ENCODE measurements at regions not wholly inside any gene's neighbourhood (a gene's known extent, or its start where the extent isn't known, plus 50 kb on each side); places are given as distances from the start of the nearest gene placed in this dataset.

DNA sequence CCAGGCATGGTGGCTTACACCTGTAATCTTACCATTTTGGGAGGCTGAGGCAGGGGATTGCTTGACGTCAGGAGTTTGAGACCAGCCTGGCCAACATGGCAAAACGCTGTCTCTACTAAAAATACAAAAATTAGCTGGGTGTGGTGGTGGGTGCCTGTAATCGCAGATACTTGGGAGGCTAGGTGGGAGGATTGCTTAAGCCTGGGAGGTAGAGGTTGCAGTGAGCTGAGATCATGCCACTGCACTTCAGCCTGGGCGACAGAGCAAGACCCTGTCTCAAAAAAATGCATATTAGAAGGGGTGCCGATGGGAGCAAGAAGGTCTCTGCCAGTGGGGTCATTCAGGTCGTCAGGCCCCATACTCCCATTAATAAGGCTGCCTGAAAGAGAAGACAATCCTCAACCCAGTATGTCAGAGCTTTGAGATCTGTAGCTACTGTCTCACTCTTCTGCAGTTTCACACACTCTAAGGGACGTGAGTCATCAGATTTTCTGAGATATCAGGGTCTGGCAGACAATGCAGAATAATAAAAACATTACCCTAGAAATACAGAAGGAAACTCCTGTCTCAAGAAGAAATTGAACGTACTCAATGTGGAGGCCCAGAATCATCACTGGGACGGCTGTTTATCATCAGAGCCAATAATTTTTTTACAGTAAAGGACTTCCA lies 176.7 kb upstream of the FAT1 start:
- DNase-seq (no peak), ATAC-seq (ENCODE audit: low read depth) (no peak)
- Histone ChIP-seq H2AFZ (ENCODE audit: insufficient read depth, low read depth, low read length, poor library complexity, severe bottlenecking) (no peak overlapping the region), H4K20me1 (ENCODE audit: control insufficient read depth, insufficient read depth, low read length, poor library complexity, severe bottlenecking) (no peaks in the 10 kb centered on the region), H3K9me3 (ENCODE audit: control extremely low read depth in 1 of 3, control insufficient read depth in 2 of 3, insufficient read depth in 1 of 3, low read length in 2 of 3) (peaks cover 0 to 13% (median 0%) of the 10 kb centered on the region in 3 donors), H3K9ac (ENCODE audit: low read length) (no peak overlapping the region), H3K27ac (ENCODE audit: low read length in 2 of 2) (no peak overlapping the region), H3K27me3 (replicated peaks in 1 of 4; ENCODE audit: control extremely low read depth in 1 of 4, control insufficient read depth in 3 of 4, insufficient read depth in 4 of 4, low read length in 3 of 4) (no peaks in the 10 kb centered on the region), H3K4me3 (ENCODE audit: control extremely low read depth in 1 of 5, extremely low read depth in 1 of 5, insufficient read depth in 1 of 5, low read depth in 2 of 5, low read length in 4 of 5) (no peak overlapping the region), H3K79me2 (ENCODE audit: control insufficient read depth, insufficient read depth, low read length) (no peaks in the 10 kb centered on the region), H3K36me3 (replicated peaks in 1 of 2; ENCODE audit: control extremely low read depth in 1 of 2, control insufficient read depth in 1 of 2, extremely low read depth in 1 of 2, insufficient read depth in 2 of 2, low read length in 1 of 2) (no peaks in the 10 kb centered on the region), H3K4me1 (ENCODE audit: control insufficient read depth in 2 of 2, insufficient read depth in 2 of 2, low read length in 2 of 2) (no peaks in the 10 kb centered on the region), H3K4me2 (replicated peaks; ENCODE audit: low read depth, low read length, poor library complexity, severe bottlenecking) (no peak overlapping the region)
- H3K9me3 Mint-ChIP-seq (ENCODE audit: insufficient read depth), result peaks cover 7% of the 10 kb centered on the region
- H3K27me3 Mint-ChIP-seq, result no peaks in the 10 kb centered on the region
- CTCF ChIA-PET, result no interaction called here
- WGBS (ENCODE audit: insufficient coverage), result 94% methylated on average over 2 of the region's 9 CpGs
- intact Hi-C loops (cut with micrococcal nuclease), result no loop called here
- H3K27ac Mint-ChIP-seq, result no peak overlapping the region
- POLR2A ChIA-PET, result no interaction called here
- no peaks in the 10 kb centered on the region for H3K4me1 Mint-ChIP-seq
- TF ChIP-seq EZH2 (IDR thresholded peaks at IDR 0.05; ENCODE audit: borderline replicate concordance, insufficient read depth, low read depth, low read length, poor library complexity, severe bottlenecking), result no peak
- TF ChIP-seq, protein P1, sequence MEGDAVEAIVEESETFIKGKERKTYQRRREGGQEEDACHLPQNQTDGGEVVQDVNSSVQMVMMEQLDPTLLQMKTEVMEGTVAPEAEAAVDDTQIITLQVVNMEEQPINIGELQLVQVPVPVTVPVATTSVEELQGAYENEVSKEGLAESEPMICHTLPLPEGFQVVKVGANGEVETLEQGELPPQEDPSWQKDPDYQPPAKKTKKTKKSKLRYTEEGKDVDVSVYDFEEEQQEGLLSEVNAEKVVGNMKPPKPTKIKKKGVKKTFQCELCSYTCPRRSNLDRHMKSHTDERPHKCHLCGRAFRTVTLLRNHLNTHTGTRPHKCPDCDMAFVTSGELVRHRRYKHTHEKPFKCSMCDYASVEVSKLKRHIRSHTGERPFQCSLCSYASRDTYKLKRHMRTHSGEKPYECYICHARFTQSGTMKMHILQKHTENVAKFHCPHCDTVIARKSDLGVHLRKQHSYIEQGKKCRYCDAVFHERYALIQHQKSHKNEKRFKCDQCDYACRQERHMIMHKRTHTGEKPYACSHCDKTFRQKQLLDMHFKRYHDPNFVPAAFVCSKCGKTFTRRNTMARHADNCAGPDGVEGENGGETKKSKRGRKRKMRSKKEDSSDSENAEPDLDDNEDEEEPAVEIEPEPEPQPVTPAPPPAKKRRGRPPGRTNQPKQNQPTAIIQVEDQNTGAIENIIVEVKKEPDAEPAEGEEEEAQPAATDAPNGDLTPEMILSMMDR (IDR thresholded peaks at IDR 0.05), result no peak
- no peak overlapping the region for H3K4me3 Mint-ChIP-seq

- H3K79me2 ChIP-seq (ENCODE audit: control insufficient read depth, insufficient read depth, low read length), result no peaks in the 10 kb centered on the region
- Mint-ChIP-seq H3K9me3 (ENCODE audit: insufficient read depth) (peaks cover 7% of the 10 kb centered on the region), H3K27me3 (no peaks in the 10 kb centered on the region), H3K4me1 (no peaks in the 10 kb centered on the region), H3K4me3 (no peak overlapping the region), H3K27ac (no peak overlapping the region)
- ChIA-PET CTCF (no interaction called here), POLR2A (no interaction called here)
- DNase-seq (no peak), ATAC-seq (ENCODE audit: low read depth) (no peak)
- TF ChIP-seq EZH2 (IDR thresholded peaks at IDR 0.05; ENCODE audit: borderline replicate concordance, insufficient read depth, low read depth, low read length, poor library complexity, severe bottlenecking), result no peak
- TF ChIP-seq, protein P1 (IDR thresholded peaks at IDR 0.05), result no peak
- no peak overlapping the region for H3K4me2 ChIP-seq (replicated peaks; ENCODE audit: low read depth, low read length, poor library complexity, severe bottlenecking)
- intact Hi-C loops (cut with micrococcal nuclease), result no loop called here
- H4K20me1 ChIP-seq (ENCODE audit: control insufficient read depth, insufficient read depth, low read length, poor library complexity, severe bottlenecking), result no peaks in the 10 kb centered on the region
- no peaks in the 10 kb centered on the region for H3K27me3 ChIP-seq (replicated peaks in 1 of 4; ENCODE audit: control extremely low read depth in 1 of 4, control insufficient read depth in 3 of 4, insufficient read depth in 4 of 4, low read length in 3 of 4)
- H3K27ac ChIP-seq (ENCODE audit: low read length in 2 of 2), result no peak overlapping the region
- H3K36me3 ChIP-seq (replicated peaks in 1 of 2; ENCODE audit: control extremely low read depth in 1 of 2, control insufficient read depth in 1 of 2, extremely low read depth in 1 of 2, insufficient read depth in 2 of 2, low read length in 1 of 2), result no peaks in the 10 kb centered on the region
- H3K4me3 ChIP-seq (ENCODE audit: control extremely low read depth in 1 of 5, extremely low read depth in 1 of 5, insufficient read depth in 1 of 5, low read depth in 2 of 5, low read length in 4 of 5), result no peak overlapping the region
- H3K9me3 ChIP-seq (ENCODE audit: control extremely low read depth in 1 of 3, control insufficient read depth in 2 of 3, insufficient read depth in 1 of 3, low read length in 2 of 3), result peaks cover 0 to 13% (median 0%) of the 10 kb centered on the region in 3 donors
- no peak overlapping the region for H2AFZ ChIP-seq (ENCODE audit: insufficient read depth, low read depth, low read length, poor library complexity, severe bottlenecking)
- H3K4me1 ChIP-seq (ENCODE audit: control insufficient read depth in 2 of 2, insufficient read depth in 2 of 2, low read length in 2 of 2), result no peaks in the 10 kb centered on the region
- WGBS (ENCODE audit: insufficient coverage), result no CpG with 5 or more reads among the region's 3 CpGs
- H3K9ac ChIP-seq (ENCODE audit: low read length), result no peak overlapping the region
These were observed 177.3 kb upstream of the FAT1 start for GRCh38 chr4:186900984-186901383.

Data from B cell (primary cell).